H9 (cell line): ENCODE measurements at regions not wholly inside any gene's neighbourhood (a gene's known extent, or its start where the extent isn't known, plus 50 kb on each side); places are given as distances from the start of the nearest gene placed in this dataset.

ENCODE experiments used
- DNase-seq: peaks from one replicate; pipeline ENCODE4 v3.0.0-alpha.2; 2017
- H2AFZ ChIP-seq: one replicate; pipeline ENCODE4 v1.6.1; 2013; ENCODE audit warnings: mild to moderate bottlenecking, low read length, control low read depth, moderate library complexity
- H2AK5ac ChIP-seq: 2 replicates; pipeline ENCODE4 v1.6.1; 2013; ENCODE audit warnings: low read length, control low read depth, mixed read lengths; ENCODE audit not compliant: insufficient read length
- H2BK120ac ChIP-seq: one replicate; pipeline ENCODE4 v1.6.1; 2013; ENCODE audit warnings: low read depth, mild to moderate bottlenecking, low read length, control low read depth, inconsistent platforms; ENCODE audit not compliant: poor library complexity, severe bottlenecking
- H2BK12ac ChIP-seq: 2 replicates; pipeline ENCODE4 v1.6.1; 2013; ENCODE audit warnings: low read length, control low read depth, mixed read lengths, low read depth; ENCODE audit not compliant: insufficient read length
- H2BK15ac ChIP-seq: 2 replicates; pipeline ENCODE4 v1.6.1; 2013; ENCODE audit warnings: low read depth, low read length, control low read depth
- H2BK20ac ChIP-seq: one replicate; pipeline ENCODE4 v1.6.1; 2013; ENCODE audit warnings: low read depth, mild to moderate bottlenecking, low read length, control low read depth, inconsistent platforms; ENCODE audit not compliant: poor library complexity, severe bottlenecking
- H2BK5ac ChIP-seq: 2 replicates; pipeline ENCODE4 v1.6.1; 2013; ENCODE audit warnings: low read length, control low read depth, mixed read lengths; ENCODE audit not compliant: insufficient read length
- H3K14ac ChIP-seq: 2 replicates; pipeline ENCODE4 v1.6.1; 2013; ENCODE audit warnings: low read length, control low read depth; ENCODE audit not compliant: insufficient read depth
- H3K18ac ChIP-seq: 2 replicates; pipeline ENCODE4 v1.6.1; 2013; ENCODE audit warnings: low read depth, mild to moderate bottlenecking, mixed read lengths, low read length, control low read depth; ENCODE audit not compliant: insufficient read length
- H3K23ac ChIP-seq: 2 replicates; pipeline ENCODE4 v1.6.1; 2013; ENCODE audit warnings: low read length, control low read depth, mixed read lengths, low read depth; ENCODE audit not compliant: insufficient read length
- H3K23me2 ChIP-seq: 2 replicates; pipeline ENCODE4 v1.6.1; 2013; ENCODE audit warnings: low read depth, mild to moderate bottlenecking, mixed read lengths, low read length, control low read depth; ENCODE audit not compliant: insufficient read length, poor library complexity, severe bottlenecking
- H3K27ac ChIP-seq: 2 replicates; pipeline ENCODE4 v1.5.1; 2013; ENCODE audit warnings: low read length, control low read depth, mixed read lengths, low read depth; ENCODE audit not compliant: insufficient read length
- H3K27me3 ChIP-seq: 2 replicates; pipeline ENCODE4 v1.6.1; 2013; ENCODE audit warnings: low read length, control low read depth, inconsistent platforms; ENCODE audit not compliant: insufficient read depth
- H3K4ac ChIP-seq: 2 replicates; pipeline ENCODE4 v1.6.1; 2013; ENCODE audit warnings: low read depth, mild to moderate bottlenecking, control low read depth, inconsistent platforms, low read length, moderate library complexity
- H3K4me1 ChIP-seq: 2 replicates; pipeline ENCODE4 v1.6.1; 2013; ENCODE audit warnings: low read length, control low read depth, inconsistent platforms; ENCODE audit not compliant: insufficient read depth
- H3K4me2 ChIP-seq: 2 replicates; pipeline ENCODE4 v1.6.1; 2013; ENCODE audit warnings: low read length, control low read depth, mixed read lengths; ENCODE audit not compliant: insufficient read length, insufficient read depth
- H3K56ac ChIP-seq: 2 replicates; pipeline ENCODE4 v1.6.1; 2013; ENCODE audit warnings: low read depth, mild to moderate bottlenecking, mixed read lengths, low read length, control low read depth; ENCODE audit not compliant: insufficient read length
- H3K79me1 ChIP-seq: 2 replicates; pipeline ENCODE4 v1.6.1; 2013; ENCODE audit warnings: low read depth, mild to moderate bottlenecking, moderate library complexity, low read length, control low read depth, inconsistent platforms; ENCODE audit not compliant: insufficient read depth, poor library complexity, severe bottlenecking
- H3K79me2 ChIP-seq: 2 replicates; pipeline ENCODE4 v1.6.1; 2013; ENCODE audit warnings: low read length, control low read depth, inconsistent platforms; ENCODE audit not compliant: insufficient read depth
- H3K9ac ChIP-seq: 2 replicates; pipeline ENCODE4 v1.6.1; 2013; ENCODE audit warnings: low read length, control low read depth, mixed read lengths; ENCODE audit not compliant: insufficient read length; ENCODE audit errors: extremely low read depth
- H3K9me3 ChIP-seq: one replicate; pipeline ENCODE4 v1.6.1; 2013; ENCODE audit warnings: low read depth, low read length, inconsistent platforms; ENCODE audit not compliant: control insufficient read depth
- H3T11ph ChIP-seq: one replicate; pipeline ENCODE4 v1.6.1; 2013; ENCODE audit warnings: mild to moderate bottlenecking, low read length, control low read depth, inconsistent platforms
- H4K20me1 ChIP-seq: one replicate; pipeline ENCODE4 v1.6.1; 2013; ENCODE audit not compliant: control insufficient read depth, insufficient read length, insufficient read depth
- H4K5ac ChIP-seq: 2 replicates; pipeline ENCODE4 v1.6.1; 2013; ENCODE audit warnings: low read depth, mild to moderate bottlenecking, mixed read lengths, low read length, control low read depth; ENCODE audit not compliant: insufficient read length
- H4K8ac ChIP-seq: replicated peaks from 2 replicates; pipeline ENCODE4 v1.6.1; 2013; ENCODE audit warnings: low read length, control low read depth, mixed read lengths, low read depth; ENCODE audit not compliant: insufficient read length
- H4K91ac ChIP-seq: 2 replicates; pipeline ENCODE4 v1.6.1; 2013; ENCODE audit warnings: low read depth, mild to moderate bottlenecking, moderate library complexity, mixed read lengths, low read length, control low read depth; ENCODE audit not compliant: insufficient read length
- H3K27ac Mint-ChIP-seq, 3 experiments: 2 replicates in 2 of 3; 3 replicates in 1 of 3; pipeline ENCODE4 v1.8.0; 2020 to 2021; ENCODE audit warnings: mixed read lengths in 3 of 3, mild to moderate bottlenecking in 1 of 3, moderate library complexity in 1 of 3
- H3K27me3 Mint-ChIP-seq: 2 replicates; pipeline ENCODE4 v1.8.0; 2021; ENCODE audit warnings: low read depth, mild to moderate bottlenecking, moderate library complexity, mixed read lengths
- H3K36me3 Mint-ChIP-seq, 3 experiments: 2 replicates in 2 of 3; 3 replicates in 1 of 3; pipeline ENCODE4 v1.8.0; 2020 to 2021; ENCODE audit warnings: low read depth in 3 of 3, mixed read lengths in 3 of 3; ENCODE audit not compliant: insufficient read depth in 1 of 3
- H3K4me1 Mint-ChIP-seq, 2 experiments: 2 replicates each; pipeline ENCODE4 v1.8.0; 2020; ENCODE audit warnings: mixed read lengths in 2 of 2
- H3K4me3 Mint-ChIP-seq, 2 experiments: 2 replicates in 1 of 2; 3 replicates in 1 of 2; pipeline ENCODE4 v1.8.0; 2020 to 2021; ENCODE audit warnings: mild to moderate bottlenecking in 2 of 2, mixed read lengths in 2 of 2, moderate library complexity in 1 of 2
- H3K9me3 Mint-ChIP-seq, 2 experiments: 2 replicates in 1 of 2; 3 replicates in 1 of 2; pipeline ENCODE4 v1.8.0; 2020; ENCODE audit warnings: mild to moderate bottlenecking in 2 of 2, mixed read lengths in 2 of 2, moderate library complexity in 1 of 2
- CTCF ChIP-seq: fragments of 200-600 bp; sonication (generic); conservative IDR thresholded peaks from 3 replicates; pipeline ENCODE4 v1.8.0; 2021; ENCODE audit warnings: antibody characterized with exemption, mild to moderate bottlenecking
- WGBS: extraction: QIAGEN DNeasy Blood & Tissue Kit; methylation state at CpG from one replicate; pipeline ENCODE4 v1.1.7; 2013; ENCODE audit warnings: missing lambda C conversion rate, low lambda C conversion rate, mixed read lengths; ENCODE audit not compliant: insufficient read length; ENCODE audit errors: extremely low coverage; 5-methylcytosine and 5-hydroxymethylcytosine counted together

DNA sequence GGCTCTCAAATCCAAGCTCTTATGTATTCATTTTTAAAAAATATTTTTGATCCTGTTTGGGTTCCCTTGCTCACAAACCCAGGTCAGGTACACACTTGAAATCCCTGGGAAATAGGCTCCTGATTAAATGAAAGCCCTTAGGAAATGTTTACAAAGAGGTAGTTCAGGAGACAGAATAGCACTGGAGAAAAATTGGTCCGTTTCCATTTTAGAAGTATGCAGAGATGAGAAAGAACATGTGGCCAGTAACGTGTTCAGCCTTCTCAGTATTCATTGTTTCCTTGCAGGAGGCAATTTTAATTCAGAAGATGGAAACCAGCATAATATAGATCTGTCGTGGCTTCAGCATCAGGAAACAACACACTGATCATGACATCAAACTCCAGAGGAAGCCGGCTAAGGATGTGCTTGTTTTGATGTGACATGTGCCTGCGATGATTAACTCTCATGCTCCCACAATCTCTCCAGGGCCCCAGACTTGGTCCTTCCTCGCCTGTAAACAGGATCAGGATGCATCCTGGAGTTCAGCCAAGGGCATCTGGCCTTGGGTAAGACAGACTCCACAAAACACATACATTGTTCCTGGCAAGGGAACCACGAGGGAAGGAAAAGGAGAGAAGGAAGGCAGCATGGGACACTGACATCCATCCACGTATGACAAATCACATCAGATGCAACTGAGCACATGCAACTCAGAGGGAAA lies 350.5 kb upstream of the THBS1 start:
- no peak overlapping the region for H4K91ac ChIP-seq
- H3K79me2 ChIP-seq = no peaks in the 10 kb centered on the region
- H3K9me3 ChIP-seq = no peaks in the 10 kb centered on the region
- H4K5ac ChIP-seq = peak overlapping the region; percentile 8
- no peaks in the 10 kb centered on the region for H4K20me1 ChIP-seq
- Mint-ChIP-seq H3K27me3 (no peaks in the 10 kb centered on the region), H3K27ac (peak overlapping the region in 2 of 3 experiments; percentile 0 to 3; a peak in 3 of 7 replicates), H3K4me3 (no peak overlapping the region), H3K9me3 (peaks cover 0 to 4% of the 10 kb centered on the region in 2 experiments; a peak in 2 of 5 replicates), H3K4me1 (peaks cover 8% of the 10 kb centered on the region in 2 experiments), H3K36me3 (no peaks in the 10 kb centered on the region)
- no peak overlapping the region for H2BK15ac ChIP-seq
- no peak overlapping the region for H2AK5ac ChIP-seq
- H2BK5ac ChIP-seq = no peak overlapping the region
- H2BK12ac ChIP-seq = no peak overlapping the region
- H2BK20ac ChIP-seq = no peak overlapping the region
- no peak overlapping the region for H3K56ac ChIP-seq
- H2AFZ ChIP-seq = no peak overlapping the region
- H4K8ac ChIP-seq = no peak overlapping the region
- H3K79me1 ChIP-seq = no peaks in the 10 kb centered on the region
- no peak for DNase-seq
- peak overlapping the region; percentile 44 for H3K18ac ChIP-seq
- no peak overlapping the region for H3K27ac ChIP-seq
- H3K4me2 ChIP-seq = no peak overlapping the region
- no peaks in the 10 kb centered on the region for H3K27me3 ChIP-seq
- H3K23ac ChIP-seq = no peak overlapping the region
- no peak overlapping the region for H2BK120ac ChIP-seq
- WGBS = no CpG with 5 or more reads among the region's 8 CpGs
- H3K23me2 ChIP-seq = no peaks in the 10 kb centered on the region
- no peak overlapping the region for H3K9ac ChIP-seq
- no peak overlapping the region for H3K4ac ChIP-seq
- no peak overlapping the region; the same call in 1 of the 2 replicates for H3K14ac ChIP-seq
- H3T11ph ChIP-seq = no peak overlapping the region
- no peak for TF ChIP-seq CTCF
- peaks cover 4% of the 10 kb centered on the region; the same call in 1 of the 2 replicates for H3K4me1 ChIP-seq
